Thyroid gland (tissue), 4 donors: ENCODE measurements at regions not wholly inside any gene's neighbourhood (a gene's known extent, or its start where the extent isn't known, plus 50 kb on each side); places are given as distances from the start of the nearest gene placed in this dataset.

Experiments used
- DNase-seq, 2 donors: peaks; one replicate each; pipeline ENCODE4 v3.0.0-alpha.2; 2019
- H3K27ac ChIP-seq, 3 donors: fragments of 200-600 bp; sonication (generic); 1 replicate in 2 of 3; 2 replicates in 1 of 3; pipeline ENCODE4 v1.5.1; 2016 to 2019; ENCODE audit warnings: mild to moderate bottlenecking in 1 of 3, moderate library complexity in 1 of 3
- H3K27me3 ChIP-seq: fragments of 200-600 bp; sonication (generic); one replicate; pipeline ENCODE4 v1.5.1; 2019
- H3K36me3 ChIP-seq, 2 donors: fragments of 200-600 bp; sonication (generic); one replicate each; pipeline ENCODE4 v1.5.1; 2016 to 2019
- H3K4me1 ChIP-seq, 2 donors: fragments of 200-600 bp; sonication (generic); one replicate each; pipeline ENCODE4 v1.5.1; 2017 to 2019
- H3K4me3 ChIP-seq, 3 donors: fragments of 200-600 bp; sonication (generic); replicated peaks in 1 of 3; 1 replicate in 2 of 3; 2 replicates in 1 of 3; pipeline ENCODE4 v1.5.1; 2016; ENCODE audit warnings: mild to moderate bottlenecking in 1 of 3
- H3K9me3 ChIP-seq: fragments of 200-600 bp; sonication (generic); one replicate; pipeline ENCODE4 v1.5.1; 2017
- CTCF ChIP-seq, 6 experiments: fragments of 200-600 bp in 3 of 6; fragments of 450-650 bp in 3 of 6; sonication (generic) in 3 of 6; IDR thresholded peaks; one replicate each; pipeline ENCODE4 v1.5.1; 2016 to 2019; ENCODE audit warnings: antibody characterized with exemption in 6 of 6, mild to moderate bottlenecking in 2 of 6, inconsistent platforms in 1 of 6, moderate library complexity in 1 of 6
- POLR2A ChIP-seq, 2 donors: fragments of 450-650 bp; IDR thresholded peaks; one replicate each; pipeline ENCODE4 v1.6.1; 2017; ENCODE audit warnings: antibody characterized with exemption in 2 of 2, mild to moderate bottlenecking in 2 of 2, moderate library complexity in 1 of 2
- WGBS, 2 donors: methylation state at CpG; one replicate each; pipeline ENCODE4 v1.1.5; 2017; 5-methylcytosine and 5-hydroxymethylcytosine counted together
- intact Hi-C: fragments of 100-400 bp; cut with DNase I; formaldehyde crosslinking; loops from one replicate; pipeline ENCODE4 v1.15.1; 2023

DNA sequence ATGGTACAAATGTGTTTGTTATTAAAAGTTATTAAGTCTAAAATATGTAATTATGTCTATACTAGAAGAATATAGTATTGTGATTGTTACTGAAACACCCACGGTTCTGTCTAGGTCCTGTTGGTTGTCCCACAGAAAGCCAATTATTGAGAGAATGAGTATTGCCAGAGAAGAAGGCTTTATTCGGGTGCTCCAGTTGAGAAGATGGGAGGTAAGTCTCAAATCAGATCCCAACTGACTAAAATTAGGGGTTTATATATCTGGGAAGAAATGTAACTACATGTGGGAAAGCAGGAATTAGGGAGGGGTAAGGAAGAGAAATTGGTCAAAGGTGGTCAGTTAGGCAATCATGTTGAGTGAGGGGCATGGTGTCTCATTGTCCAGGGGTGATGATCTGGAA is 798.4 kb downstream of the PCDH17 start:
- WGBS, 2 donors, result 83 to 92% methylated on average over 2 of the region's 2 CpGs
- no peak for DNase-seq
- no peak overlapping the region for H3K27ac ChIP-seq
- TF ChIP-seq POLR2A (IDR thresholded peaks at IDR 0.05) (no peak), CTCF (IDR thresholded peaks at IDR 0.05) (no peak)
- H3K9me3 ChIP-seq, result no peaks in the 10 kb centered on the region
- H3K36me3 ChIP-seq, result no peaks in the 10 kb centered on the region
- H3K4me3 ChIP-seq, result no peak overlapping the region
- H3K4me1 ChIP-seq, result no peaks in the 10 kb centered on the region
- intact Hi-C loops, result no loop called here
- no peaks in the 10 kb centered on the region for H3K27me3 ChIP-seq

GRCh38 chr13:58434943-58435342 is 803.4 kb downstream of the PCDH17 start:
- Histone ChIP-seq H3K4me3 (no peak overlapping the region), H3K9me3 (no peaks in the 10 kb centered on the region), H3K27me3 (no peaks in the 10 kb centered on the region), H3K4me1 (no peaks in the 10 kb centered on the region), H3K27ac (no peak overlapping the region), H3K36me3 (no peaks in the 10 kb centered on the region)
- TF ChIP-seq CTCF (IDR thresholded peaks at IDR 0.05) (no peak), POLR2A (IDR thresholded peaks at IDR 0.05) (no peak)
- 84 to 88% methylated on average over 4 of the region's 4 CpGs for WGBS, 2 donors
- no peak for DNase-seq
- intact Hi-C loops, result no loop called here

DNA sequence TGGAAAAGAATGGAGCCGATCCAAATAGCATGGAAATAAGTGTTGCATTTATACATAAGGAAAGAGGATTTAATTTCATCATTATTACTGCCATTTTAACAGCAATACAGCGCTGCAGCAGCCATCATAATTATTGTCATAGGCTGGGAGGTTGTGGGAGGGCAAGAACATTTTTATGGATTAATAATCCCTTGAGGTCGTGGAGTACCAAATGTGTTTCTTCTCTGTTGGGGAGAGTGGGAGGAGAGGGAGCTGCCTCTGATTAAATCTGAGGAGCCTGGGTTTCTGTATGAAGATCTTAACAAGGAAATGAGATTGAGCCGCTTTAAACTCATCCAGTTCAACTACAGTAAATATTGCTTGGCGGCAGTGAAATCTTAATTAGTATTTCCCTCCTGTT is 805.9 kb downstream of the PCDH17 start:
- WGBS, 2 donors, result 73 to 80% methylated on average over 5 of the region's 5 CpGs

DNA sequence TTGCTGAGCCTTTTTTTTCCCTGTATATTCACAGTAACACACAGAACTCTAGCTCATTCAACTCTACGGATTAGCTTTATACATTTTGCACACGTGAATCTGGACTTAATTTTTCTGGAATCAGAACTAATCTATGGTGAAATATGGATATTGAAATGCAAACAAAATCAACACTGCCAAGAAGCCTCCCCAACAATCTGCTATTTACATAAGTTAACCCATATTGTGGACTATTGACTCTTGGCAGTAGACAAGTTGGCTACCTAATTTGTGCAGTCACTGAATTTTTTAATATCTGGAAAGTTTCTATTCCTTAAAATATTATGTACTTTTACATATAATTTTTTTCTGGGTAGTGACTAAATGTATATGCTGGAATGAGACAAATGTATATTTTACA is 815.4 kb downstream of the PCDH17 start:
- 75 to 80% methylated on average over 2 of the region's 2 CpGs for WGBS, 2 donors

More for the DNA sequence above, 805.9 kb downstream of the PCDH17 start:
- H3K27ac ChIP-seq, result no peak overlapping the region
- H3K36me3 ChIP-seq, result no peaks in the 10 kb centered on the region
- intact Hi-C loops, result no loop called here
- H3K4me1 ChIP-seq, result no peaks in the 10 kb centered on the region
- H3K27me3 ChIP-seq, result no peaks in the 10 kb centered on the region
- H3K4me3 ChIP-seq, result no peak overlapping the region
- DNase-seq, result no peak
- H3K9me3 ChIP-seq, result no peaks in the 10 kb centered on the region
- TF ChIP-seq POLR2A (IDR thresholded peaks at IDR 0.05) (no peak), CTCF (IDR thresholded peaks at IDR 0.05) (no peak)

DNA sequence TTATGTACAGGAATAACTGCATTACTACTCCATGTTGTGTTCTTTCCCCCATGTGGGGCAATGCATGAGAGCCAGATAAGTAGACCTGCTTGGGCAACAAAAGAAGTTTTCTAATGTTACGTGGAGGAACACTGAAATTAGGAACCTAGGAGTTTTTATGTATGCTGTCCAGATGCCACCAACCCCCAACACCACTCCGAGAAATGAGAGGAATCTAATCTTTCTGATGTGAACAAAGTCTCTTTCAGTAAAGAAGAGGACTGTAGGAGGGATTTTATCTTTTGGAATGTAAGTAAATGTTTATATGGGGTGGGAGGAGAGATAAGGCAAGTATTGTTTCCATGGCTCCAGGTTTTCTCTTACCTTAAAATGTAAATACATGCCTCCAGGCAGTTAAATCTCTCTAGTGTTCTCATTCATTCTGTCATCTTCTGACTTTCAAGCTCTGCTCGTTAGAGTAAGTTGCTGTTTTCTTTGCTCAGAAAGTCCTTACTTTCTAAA is 820.6 kb downstream of the PCDH17 start:
- no peak for DNase-seq
- WGBS, 2 donors, result 45 to 54% methylated on average over 3 of the region's 3 CpGs
- H3K4me3 ChIP-seq, result no peak overlapping the region
- H3K27me3 ChIP-seq, result no peaks in the 10 kb centered on the region
- intact Hi-C loops, result no loop called here
- no peaks in the 10 kb centered on the region for H3K9me3 ChIP-seq
- H3K36me3 ChIP-seq, result no peaks in the 10 kb centered on the region
- H3K27ac ChIP-seq, result no peak overlapping the region
- TF ChIP-seq CTCF (IDR thresholded peaks at IDR 0.05) (no peak), POLR2A (IDR thresholded peaks at IDR 0.05) (no peak)
- H3K4me1 ChIP-seq, result no peaks in the 10 kb centered on the region

More for the DNA sequence above, 815.4 kb downstream of the PCDH17 start:
- no peak overlapping the region for H3K4me3 ChIP-seq
- no peaks in the 10 kb centered on the region for H3K36me3 ChIP-seq
- TF ChIP-seq POLR2A (IDR thresholded peaks at IDR 0.05), result no peak
- TF ChIP-seq CTCF (IDR thresholded peaks at IDR 0.05), result no peak
- H3K27me3 ChIP-seq, result no peaks in the 10 kb centered on the region
- H3K27ac ChIP-seq, result no peak overlapping the region
- H3K4me1 ChIP-seq, result no peaks in the 10 kb centered on the region
- no peaks in the 10 kb centered on the region for H3K9me3 ChIP-seq
- no peak for DNase-seq
- intact Hi-C loops, result no loop called here
